Cardiac muscle cell (in vitro differentiated cells and primary cell): ENCODE measurements at regions not wholly inside any gene's neighbourhood (a gene's known extent, or its start where the extent isn't known, plus 50 kb on each side); places are given as distances from the start of the nearest gene placed in this dataset.

Experiments used
- DNase-seq, 2 donors: peaks; one replicate each; pipeline versions ENCODE4 v3.0.0 to v3.0.0-alpha.2; 2010 to 2017; ENCODE audit warnings: low read depth in 1 of 2, low spot score in 1 of 2
- H3K27ac ChIP-seq: fragments of 200-600 bp; sonication (generic); 2 replicates; pipeline ENCODE4 v1.5.1; 2016
- H3K27me3 ChIP-seq: fragments of 200-600 bp; sonication (generic); 2 replicates; pipeline ENCODE4 v1.6.0; 2016; ENCODE audit warnings: control low read depth
- H3K36me3 ChIP-seq: fragments of 200-600 bp; sonication (generic); 2 replicates; pipeline ENCODE4 v1.5.1; 2016; ENCODE audit warnings: control low read depth
- H3K4me1 ChIP-seq: fragments of 200-600 bp; sonication (generic); 2 replicates; pipeline ENCODE4 v1.8.1; 2017; ENCODE audit warnings: low read depth, mild to moderate bottlenecking, mixed run types
- H3K4me3 ChIP-seq: fragments of 200-600 bp; sonication (generic); 2 replicates; pipeline ENCODE4 v1.5.1; 2016; ENCODE audit warnings: mild to moderate bottlenecking
- H3K9me3 ChIP-seq: fragments of 200-600 bp; sonication (generic); 2 replicates; pipeline ENCODE4 v1.5.1; 2017; ENCODE audit warnings: low read depth, mild to moderate bottlenecking, control low read depth
- CTCF ChIP-seq: IDR thresholded peaks from 2 replicates; pipeline ENCODE4 v1.5.1; 2012; ENCODE audit warnings: low read depth, mild to moderate bottlenecking, low read length

- Histone ChIP-seq H3K4me3 (no peak overlapping the region), H3K27me3 (no peaks in the 10 kb centered on the region), H3K27ac (no peak overlapping the region), H3K36me3 (no peaks in the 10 kb centered on the region), H3K9me3 (no peaks in the 10 kb centered on the region), H3K4me1 (no peaks in the 10 kb centered on the region)
- DNase-seq = no peak
- no peak for TF ChIP-seq CTCF
Observed at GRCh38 chr7:68238204-68238805, 1241.7 kb downstream of the TYW1 start.

DNA sequence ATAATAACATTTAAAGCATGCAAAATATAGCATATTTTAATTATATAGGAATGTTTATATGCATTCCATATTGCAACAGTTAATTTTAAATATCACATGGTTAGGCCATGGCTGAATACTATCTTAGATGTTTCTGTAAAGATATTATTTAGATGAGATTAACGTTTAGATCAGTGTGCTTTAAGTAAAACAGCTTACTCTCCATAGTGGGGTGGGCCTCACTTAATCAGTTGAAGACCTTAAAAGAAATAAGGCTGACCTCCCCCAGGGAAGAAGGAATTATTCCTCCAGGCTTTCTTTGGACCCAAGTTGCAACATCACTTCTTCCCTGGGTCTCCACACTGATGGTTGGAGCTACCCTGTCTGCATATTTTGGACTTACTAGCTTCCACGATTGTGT is 1246.5 kb downstream of the TYW1 start:
- TF ChIP-seq CTCF = no peak
- H3K4me1 ChIP-seq = no peaks in the 10 kb centered on the region

DNA sequence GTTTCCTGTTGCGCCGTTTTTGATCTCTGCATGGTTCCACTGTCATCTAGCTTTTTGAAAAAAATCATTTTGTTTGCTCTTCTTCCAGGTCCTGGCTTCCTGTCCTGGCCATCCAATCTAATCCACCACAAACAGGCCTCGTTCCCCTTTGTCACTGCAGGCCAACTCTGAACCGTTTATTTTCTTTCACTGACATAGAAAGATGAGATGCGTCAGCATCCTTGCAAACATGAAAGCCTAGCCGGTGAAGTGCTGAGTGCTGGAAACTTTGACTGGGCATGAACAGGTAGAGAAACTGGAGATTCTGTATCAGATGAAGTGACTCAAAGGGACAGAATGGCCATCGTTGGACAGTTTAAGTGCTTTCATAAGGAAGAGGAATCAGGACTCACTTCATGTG is 1247.8 kb downstream of the TYW1 start:
- Histone ChIP-seq H3K9me3 (no peaks in the 10 kb centered on the region), H3K27ac (no peak overlapping the region), H3K27me3 (no peaks in the 10 kb centered on the region), H3K36me3 (no peaks in the 10 kb centered on the region), H3K4me1 (no peaks in the 10 kb centered on the region), H3K4me3 (no peak overlapping the region)
- TF ChIP-seq CTCF = no peak
- DNase-seq = no peak

More for the DNA sequence above, 1246.5 kb downstream of the TYW1 start:
- no peaks in the 10 kb centered on the region for H3K36me3 ChIP-seq
- H3K27ac ChIP-seq = no peak overlapping the region
- H3K27me3 ChIP-seq = no peaks in the 10 kb centered on the region
- DNase-seq = no peak
- H3K9me3 ChIP-seq = no peaks in the 10 kb centered on the region
- no peak overlapping the region for H3K4me3 ChIP-seq

DNA sequence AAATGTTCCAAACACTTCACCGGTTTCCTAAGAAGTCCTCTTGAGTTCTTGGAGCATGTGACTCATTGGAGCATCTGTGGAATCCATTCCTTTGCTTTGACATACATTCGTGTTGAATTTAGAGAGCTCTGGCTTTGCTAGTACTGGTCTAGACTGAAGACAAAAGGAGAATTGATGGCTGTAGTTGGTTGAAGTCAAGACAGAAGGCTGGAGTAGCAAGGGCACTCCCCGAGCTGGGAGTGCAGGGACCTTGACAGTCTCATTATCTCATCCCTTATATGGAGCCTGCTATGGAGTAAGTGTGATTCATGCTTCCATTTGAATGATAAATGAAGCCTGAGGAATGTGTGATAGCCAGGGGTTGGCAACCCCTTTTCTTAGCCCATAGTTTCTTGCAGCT is 1249.1 kb downstream of the TYW1 start:
- Histone ChIP-seq H3K9me3 (no peaks in the 10 kb centered on the region), H3K27ac (no peak overlapping the region), H3K36me3 (no peaks in the 10 kb centered on the region), H3K4me3 (no peak overlapping the region), H3K27me3 (no peaks in the 10 kb centered on the region), H3K4me1 (no peaks in the 10 kb centered on the region)
- no peak for TF ChIP-seq CTCF
- peak; percentile 13 to 25 for DNase-seq

GRCh38 chr7:68246189-68246633 is 1249.6 kb downstream of the TYW1 start:
- no peaks in the 10 kb centered on the region for H3K27me3 ChIP-seq
- no peaks in the 10 kb centered on the region for H3K9me3 ChIP-seq
- no peak overlapping the region for H3K4me3 ChIP-seq
- no peak for TF ChIP-seq CTCF
- H3K36me3 ChIP-seq = no peaks in the 10 kb centered on the region
- H3K4me1 ChIP-seq = no peaks in the 10 kb centered on the region
- DNase-seq = peak in 1 of 2 donors; percentile 13
- no peak overlapping the region for H3K27ac ChIP-seq

- Histone ChIP-seq H3K4me1 (no peaks in the 10 kb centered on the region), H3K9me3 (no peaks in the 10 kb centered on the region), H3K4me3 (no peak overlapping the region), H3K36me3 (no peaks in the 10 kb centered on the region), H3K27ac (no peak overlapping the region), H3K27me3 (no peaks in the 10 kb centered on the region)
- no peak for TF ChIP-seq CTCF
- no peak for DNase-seq
Observed at GRCh38 chr7:68247126-68247525, 1250.5 kb downstream of the TYW1 start.
